ENCODE measurements at regions not wholly inside any gene's neighbourhood (a gene's known extent, or its start where the extent isn't known, plus 50 kb on each side); places are given as distances from the start of the nearest gene placed in this dataset.

GRCh38 chr13:83815598-83815997 lies 66.7 kb downstream of the SLITRK1 start:
- TF ChIP-seq, protein P1, sequence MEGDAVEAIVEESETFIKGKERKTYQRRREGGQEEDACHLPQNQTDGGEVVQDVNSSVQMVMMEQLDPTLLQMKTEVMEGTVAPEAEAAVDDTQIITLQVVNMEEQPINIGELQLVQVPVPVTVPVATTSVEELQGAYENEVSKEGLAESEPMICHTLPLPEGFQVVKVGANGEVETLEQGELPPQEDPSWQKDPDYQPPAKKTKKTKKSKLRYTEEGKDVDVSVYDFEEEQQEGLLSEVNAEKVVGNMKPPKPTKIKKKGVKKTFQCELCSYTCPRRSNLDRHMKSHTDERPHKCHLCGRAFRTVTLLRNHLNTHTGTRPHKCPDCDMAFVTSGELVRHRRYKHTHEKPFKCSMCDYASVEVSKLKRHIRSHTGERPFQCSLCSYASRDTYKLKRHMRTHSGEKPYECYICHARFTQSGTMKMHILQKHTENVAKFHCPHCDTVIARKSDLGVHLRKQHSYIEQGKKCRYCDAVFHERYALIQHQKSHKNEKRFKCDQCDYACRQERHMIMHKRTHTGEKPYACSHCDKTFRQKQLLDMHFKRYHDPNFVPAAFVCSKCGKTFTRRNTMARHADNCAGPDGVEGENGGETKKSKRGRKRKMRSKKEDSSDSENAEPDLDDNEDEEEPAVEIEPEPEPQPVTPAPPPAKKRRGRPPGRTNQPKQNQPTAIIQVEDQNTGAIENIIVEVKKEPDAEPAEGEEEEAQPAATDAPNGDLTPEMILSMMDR (IDR thresholded peaks at IDR 0.05) = no peak
- TF ChIP-seq E2F6 (IDR thresholded peaks at IDR 0.05; ENCODE audit: borderline replicate concordance, low read depth) (no peak), POLR2A (IDR thresholded peaks at IDR 0.05; ENCODE audit: low read length) (no peak), EHMT2 (IDR thresholded peaks at IDR 0.05; ENCODE audit: low read depth) (no peak), SREBF2 (IDR thresholded peaks at IDR 0.05) (no peak)
- TF ChIP-seq, protein P2, sequence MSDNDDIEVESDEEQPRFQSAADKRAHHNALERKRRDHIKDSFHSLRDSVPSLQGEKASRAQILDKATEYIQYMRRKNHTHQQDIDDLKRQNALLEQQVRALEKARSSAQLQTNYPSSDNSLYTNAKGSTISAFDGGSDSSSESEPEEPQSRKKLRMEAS (IDR thresholded peaks at IDR 0.05) = no peak

Measured in A549 (cell line).